ENCODE measurements at regions not wholly inside any gene's neighbourhood (a gene's known extent, or its start where the extent isn't known, plus 50 kb on each side); places are given as distances from the start of the nearest gene placed in this dataset.

GRCh38 chr2:59174536-59175243 lies 933.6 kb upstream of the FANCL start:
- WGBS (ENCODE audit: missing lambda C conversion rate) = 46% methylated on average over 13 of the region's 13 CpGs
- POLR2A ChIA-PET = no interaction called here
- no peak for TF ChIP-seq BHLHE40 (IDR thresholded peaks at IDR 0.05; ENCODE audit: low read depth, low read length)
- TF ChIP-seq RFX5 (IDR thresholded peaks at IDR 0.05) = no peak
- TF ChIP-seq ZC3H11A (IDR thresholded peaks at IDR 0.05) = no peak
- no peak for TF ChIP-seq EP300 (IDR thresholded peaks at IDR 0.05)
- no peak for TF ChIP-seq ZNF302 (CRISPR knock-in tag; IDR thresholded peaks at IDR 0.05)
- TF ChIP-seq HEYL (CRISPR knock-in tag; IDR thresholded peaks at IDR 0.05) = no peak
- TF ChIP-seq NR3C1 (IDR thresholded peaks at IDR 0.05) = no peak
- no peak for TF ChIP-seq ELK1 (IDR thresholded peaks at IDR 0.05; ENCODE audit: low read depth, low read length)
- no peak for TF ChIP-seq RARB (CRISPR knock-in tag; IDR thresholded peaks at IDR 0.05)
- TF ChIP-seq MAZ (IDR thresholded peaks at IDR 0.05; ENCODE audit: borderline replicate concordance, low read depth, low read length) = no peak
- no peak for TF ChIP-seq MAFK (IDR thresholded peaks at IDR 0.05; ENCODE audit: partially characterized antibody)
- no peak for TF ChIP-seq JUNB (IDR thresholded peaks at IDR 0.05)
- TF ChIP-seq TFCP2L1 (CRISPR knock-in tag; IDR thresholded peaks at IDR 0.05) = no peak
- TF ChIP-seq HOXA7 (CRISPR knock-in tag; IDR thresholded peaks at IDR 0.05) = no peak
- TF ChIP-seq EHMT2 (IDR thresholded peaks at IDR 0.05; ENCODE audit: low read depth) = no peak
- TF ChIP-seq HES2 (IDR thresholded peaks at IDR 0.05) = no peak
- no peak for TF ChIP-seq CEBPB (IDR thresholded peaks at IDR 0.05)
- TF ChIP-seq PHF8 (IDR thresholded peaks at IDR 0.05; ENCODE audit: borderline replicate concordance, low read depth) = no peak
- no peak for TF ChIP-seq MAX (IDR thresholded peaks at IDR 0.05)
- no peak for TF ChIP-seq HDAC2 (IDR thresholded peaks at IDR 0.05)
- Histone ChIP-seq H3K27ac (no peak overlapping the region), H3K4me1 (no peaks in the 10 kb centered on the region), H3K4me3 (no peak overlapping the region), H3K9me3 (no peaks in the 10 kb centered on the region), H3K4me2 (no peak overlapping the region)
- no peak for ATAC-seq
- FAIRE-seq = no peak
- CTCF ChIA-PET = no interaction called here
- no peak for DNase-seq (ENCODE audit: low read depth in 1 of 2, low spot score in 1 of 2)

GRCh38 chr2:59173325-59173724 lies 932.2 kb upstream of the FANCL start:
- ATAC-seq (no peak), DNase-seq (ENCODE audit: low read depth in 1 of 2, low spot score in 1 of 2) (no peak), FAIRE-seq (no peak)
- ChIA-PET CTCF (no interaction called here), POLR2A (no interaction called here)
- H3K4me3 ChIP-seq = no peak overlapping the region
- TF ChIP-seq PHF8 (IDR thresholded peaks at IDR 0.05; ENCODE audit: borderline replicate concordance, low read depth) (no peak), HOXB13 (CRISPR knock-in tag; IDR thresholded peaks at IDR 0.05; ENCODE audit: low read depth) (no peak), KDM5A (IDR thresholded peaks at IDR 0.05) (no peak), REST (IDR thresholded peaks at IDR 0.05) (no peak), POLR2A (IDR thresholded peaks at IDR 0.05; ENCODE audit: low read length) (no peak)
- H3K9me3 ChIP-seq = no peaks in the 10 kb centered on the region
- H3K27ac ChIP-seq = no peak overlapping the region
- no peaks in the 10 kb centered on the region for H3K4me1 ChIP-seq
- H3K4me2 ChIP-seq = no peak overlapping the region
- 51% methylated on average over 8 of the region's 8 CpGs for WGBS (ENCODE audit: missing lambda C conversion rate)

Measured in A549 (cell line).